CD4-positive, alpha-beta T cell (primary cell): ENCODE measurements at regions not wholly inside any gene's neighbourhood (a gene's known extent, or its start where the extent isn't known, plus 50 kb on each side); places are given as distances from the start of the nearest gene placed in this dataset.

Experiments
- ATAC-seq: fragments of 200-7000 bp; cut with Tn5 transposase; one replicate; pipeline ENCODE4 v1.10.0; 2022; ENCODE audit warnings: mild to moderate bottlenecking; ENCODE audit not compliant: poor library complexity
- CTCF ChIA-PET: fragments of 350-600 bp; sonication (Branson Sonifier 250); formaldehyde crosslinking; loops from one replicate; lab custom pipeline; 2021; ENCODE audit warnings: antibody characterized with exemption, inconsistent platforms; lab: Charles Lee
- POLR2A ChIA-PET: fragments of 350-600 bp; sonication (Branson Sonifier 250); formaldehyde crosslinking; loops from one replicate; lab custom pipeline; 2021; ENCODE audit warnings: antibody characterized with exemption, inconsistent platforms; lab: Charles Lee
- DNase-seq, 14 experiments: peaks; one replicate each; pipeline ENCODE4 v3.0.0-alpha.2; 2013 to 2020; ENCODE audit warnings: mixed read lengths in 2 of 14
- H3K27ac ChIP-seq, 2 donors: one replicate each; pipeline versions ENCODE4 v1.5.1 to v1.7.0; 2013; ENCODE audit warnings: low read length in 2 of 2, low read depth in 1 of 2, mild to moderate bottlenecking in 1 of 2
- H3K27me3 ChIP-seq, 2 experiments: 1 replicate in 1 of 2; 2 replicates in 1 of 2; pipeline versions ENCODE4 v1.6.1 to v1.7.0; 2013; ENCODE audit warnings: low read length in 2 of 2, control low read depth in 1 of 2, mild to moderate bottlenecking in 1 of 2, moderate library complexity in 1 of 2; ENCODE audit not compliant: insufficient read depth in 2 of 2, control insufficient read depth in 1 of 2
- H3K36me3 ChIP-seq: one replicate; pipeline ENCODE4 v1.6.1; 2013; ENCODE audit warnings: low read length, control low read depth; ENCODE audit not compliant: insufficient read depth
- H3K4me1 ChIP-seq: one replicate; pipeline ENCODE4 v1.6.1; 2013; ENCODE audit warnings: low read length, control low read depth; ENCODE audit not compliant: insufficient read depth
- H3K4me3 ChIP-seq: one replicate; pipeline ENCODE4 v1.5.1; 2013; ENCODE audit warnings: mild to moderate bottlenecking, low read length, moderate library complexity
- H3K9me3 ChIP-seq, 2 experiments: 1 replicate in 1 of 2; 2 replicates in 1 of 2; pipeline versions ENCODE4 v1.6.1 to v1.7.0; 2013; ENCODE audit warnings: low read length in 2 of 2, mild to moderate bottlenecking in 2 of 2, control low read depth in 1 of 2, moderate library complexity in 1 of 2; ENCODE audit not compliant: control insufficient read depth in 1 of 2, insufficient read depth in 1 of 2
- H3K27ac Mint-ChIP-seq: one replicate; pipeline ENCODE4 v1.8.0; 2020; ENCODE audit warnings: mixed read lengths
- H3K27me3 Mint-ChIP-seq: one replicate; pipeline ENCODE4 v1.8.0; 2021; ENCODE audit warnings: mixed read lengths
- H3K36me3 Mint-ChIP-seq: one replicate; pipeline ENCODE4 v1.8.0; 2021; ENCODE audit warnings: low read depth, mixed read lengths
- H3K4me1 Mint-ChIP-seq: one replicate; pipeline ENCODE4 v1.8.0; 2021; ENCODE audit warnings: low read depth, mixed read lengths
- H3K4me3 Mint-ChIP-seq: one replicate; pipeline ENCODE4 v1.8.0; 2020; ENCODE audit warnings: mild to moderate bottlenecking, mixed read lengths
- H3K9me3 Mint-ChIP-seq: one replicate; pipeline ENCODE4 v1.8.0; 2020; ENCODE audit warnings: mixed read lengths
- intact Hi-C, 2 experiments: fragments of 100-400 bp; cut with DNase I in 1 of 2; cut with micrococcal nuclease in 1 of 2; formaldehyde crosslinking; loops; one replicate each; pipeline versions ENCODE4 v1.15.1 to v1.9.0; 2023 to 2025; cut with DNase I, micrococcal nuclease
- TF ChIP-seq, protein P1 (sequence below): fragments of 200-600 bp; IDR thresholded peaks from one replicate; pipeline ENCODE4 v1.8.0; 2022; ENCODE audit warnings: antibody characterized with exemption, mild to moderate bottlenecking

DNA sequence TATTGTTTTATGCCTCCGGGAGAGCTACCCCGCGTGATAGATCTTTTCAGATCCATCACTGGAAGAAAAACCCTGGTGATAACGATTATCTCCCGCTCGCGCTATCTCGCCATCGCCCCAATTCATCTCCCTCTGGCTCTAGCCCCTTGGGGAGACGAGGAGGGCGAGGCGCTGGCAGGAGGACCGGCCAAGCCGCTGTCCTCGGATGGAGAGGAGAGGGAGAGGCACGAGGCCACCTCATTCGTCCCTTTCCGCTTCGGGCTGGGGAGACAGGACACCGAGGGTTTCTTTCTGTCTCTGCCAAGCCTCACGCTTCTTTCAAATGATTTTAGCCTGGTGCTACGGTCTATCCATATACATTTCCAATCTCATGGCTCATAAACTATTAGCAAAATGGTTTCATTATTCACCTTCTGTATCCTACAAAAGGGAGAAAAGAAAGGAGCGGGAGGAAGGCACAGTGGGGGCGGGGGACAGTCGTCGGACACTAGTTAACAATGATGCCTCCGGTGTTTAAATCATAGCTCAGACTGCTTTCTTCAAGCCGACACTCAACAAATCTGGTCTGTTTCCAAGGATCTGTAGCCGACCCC, 415.0 kb upstream of the ESRRG start:
- DNase-seq, result no peak
- TF ChIP-seq, protein P1, sequence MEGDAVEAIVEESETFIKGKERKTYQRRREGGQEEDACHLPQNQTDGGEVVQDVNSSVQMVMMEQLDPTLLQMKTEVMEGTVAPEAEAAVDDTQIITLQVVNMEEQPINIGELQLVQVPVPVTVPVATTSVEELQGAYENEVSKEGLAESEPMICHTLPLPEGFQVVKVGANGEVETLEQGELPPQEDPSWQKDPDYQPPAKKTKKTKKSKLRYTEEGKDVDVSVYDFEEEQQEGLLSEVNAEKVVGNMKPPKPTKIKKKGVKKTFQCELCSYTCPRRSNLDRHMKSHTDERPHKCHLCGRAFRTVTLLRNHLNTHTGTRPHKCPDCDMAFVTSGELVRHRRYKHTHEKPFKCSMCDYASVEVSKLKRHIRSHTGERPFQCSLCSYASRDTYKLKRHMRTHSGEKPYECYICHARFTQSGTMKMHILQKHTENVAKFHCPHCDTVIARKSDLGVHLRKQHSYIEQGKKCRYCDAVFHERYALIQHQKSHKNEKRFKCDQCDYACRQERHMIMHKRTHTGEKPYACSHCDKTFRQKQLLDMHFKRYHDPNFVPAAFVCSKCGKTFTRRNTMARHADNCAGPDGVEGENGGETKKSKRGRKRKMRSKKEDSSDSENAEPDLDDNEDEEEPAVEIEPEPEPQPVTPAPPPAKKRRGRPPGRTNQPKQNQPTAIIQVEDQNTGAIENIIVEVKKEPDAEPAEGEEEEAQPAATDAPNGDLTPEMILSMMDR, result no peak
- no peaks in the 10 kb centered on the region for H3K4me1 ChIP-seq
- no peak overlapping the region for H3K4me3 Mint-ChIP-seq
- no peak overlapping the region for H3K27ac ChIP-seq
- H3K4me1 Mint-ChIP-seq, result no peaks in the 10 kb centered on the region
- H3K27me3 Mint-ChIP-seq, result peaks cover 74% of the 10 kb centered on the region
- H3K9me3 Mint-ChIP-seq, result no peaks in the 10 kb centered on the region
- peaks cover 57 to 81% of the 10 kb centered on the region in 2 experiments for H3K27me3 ChIP-seq
- peaks cover 0 to 58% of the 10 kb centered on the region in 2 experiments for H3K9me3 ChIP-seq
- no peak overlapping the region for H3K27ac Mint-ChIP-seq
- intact Hi-C loops, result no loop called here
- POLR2A ChIA-PET, result no interaction called here
- H3K36me3 ChIP-seq, result no peaks in the 10 kb centered on the region
- no peak overlapping the region for H3K4me3 ChIP-seq
- ATAC-seq, result no peak
- H3K36me3 Mint-ChIP-seq, result no peaks in the 10 kb centered on the region
- CTCF ChIA-PET, result no interaction called here

DNA sequence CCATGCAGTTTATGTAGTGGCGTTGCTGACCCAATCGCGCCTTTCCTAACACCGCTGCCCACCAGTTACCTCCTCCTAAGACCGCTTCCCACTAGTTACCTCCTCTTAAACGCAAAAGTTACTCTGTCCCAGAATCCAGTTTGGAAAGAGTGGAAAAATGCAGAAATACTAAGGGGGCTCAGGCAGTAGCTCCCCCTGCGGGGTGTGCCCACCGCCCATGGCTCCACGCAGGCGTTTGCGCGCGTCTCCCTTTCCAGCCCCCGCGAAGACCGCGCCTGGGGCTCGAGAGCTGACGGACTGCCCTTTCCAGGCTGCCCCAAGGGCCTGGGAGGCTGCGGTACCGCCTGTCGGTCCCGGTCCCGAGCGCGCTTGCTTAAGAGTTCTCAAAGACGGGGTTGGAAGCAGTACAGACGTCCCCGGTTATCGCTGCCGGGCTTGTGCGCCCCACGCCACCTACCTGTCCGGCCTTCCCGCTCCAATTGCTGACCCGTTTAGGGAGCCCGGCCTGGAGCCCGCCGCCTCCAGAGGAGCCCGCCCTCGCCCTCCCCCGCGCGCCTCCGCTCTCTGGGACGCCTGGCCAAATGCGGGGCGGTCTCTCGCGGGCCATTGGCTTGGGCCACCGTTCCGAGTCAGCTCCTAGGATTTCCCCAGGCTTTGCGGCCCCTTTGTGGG, 414.1 kb upstream of the ESRRG start:
- no peaks in the 10 kb centered on the region for H3K36me3 ChIP-seq
- intact Hi-C loops, result no loop called here
- no peak overlapping the region for H3K4me3 Mint-ChIP-seq
- H3K4me3 ChIP-seq, result no peak overlapping the region
- no peak for DNase-seq
- H3K9me3 Mint-ChIP-seq, result no peaks in the 10 kb centered on the region
- CTCF ChIA-PET, result no interaction called here
- no peak overlapping the region for H3K27ac Mint-ChIP-seq
- H3K9me3 ChIP-seq, result peaks cover 0 to 64% of the 10 kb centered on the region in 2 experiments
- no peaks in the 10 kb centered on the region for H3K4me1 ChIP-seq
- TF ChIP-seq, protein P1, result no peak
- peaks cover 81% of the 10 kb centered on the region for H3K27me3 Mint-ChIP-seq
- no peaks in the 10 kb centered on the region for H3K36me3 Mint-ChIP-seq
- H3K4me1 Mint-ChIP-seq, result no peaks in the 10 kb centered on the region
- ATAC-seq, result no peak
- POLR2A ChIA-PET, result no interaction called here
- H3K27ac ChIP-seq, result no peak overlapping the region
- peaks cover 60 to 84% of the 10 kb centered on the region in 2 experiments for H3K27me3 ChIP-seq

DNA sequence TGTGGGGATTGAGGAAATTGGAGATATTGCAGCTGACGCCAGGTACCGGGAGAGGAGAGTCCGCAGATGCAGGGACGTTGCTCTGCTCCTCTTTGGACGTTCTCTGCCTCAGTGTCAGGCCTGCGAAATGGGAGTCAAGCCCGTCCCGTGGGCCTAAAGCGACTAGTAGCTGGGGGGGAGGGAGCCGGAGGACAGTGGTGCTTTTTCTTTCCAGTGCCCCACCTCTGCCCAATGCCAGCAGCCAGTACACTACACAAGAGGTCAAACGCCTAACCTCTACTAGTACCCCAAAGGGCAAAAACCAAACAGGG, 413.6 kb upstream of the ESRRG start:
- H3K9me3 ChIP-seq, result peaks cover 0 to 64% of the 10 kb centered on the region in 2 experiments
- no peak overlapping the region for H3K4me3 ChIP-seq
- no peak overlapping the region for H3K27ac Mint-ChIP-seq
- ChIA-PET POLR2A (no interaction called here), CTCF (no interaction called here)
- ATAC-seq (no peak), DNase-seq (no peak)
- no peaks in the 10 kb centered on the region for H3K9me3 Mint-ChIP-seq
- H3K27me3 ChIP-seq, result peaks cover 62 to 89% of the 10 kb centered on the region in 2 experiments
- H3K4me1 ChIP-seq, result no peaks in the 10 kb centered on the region
- H3K36me3 ChIP-seq, result no peaks in the 10 kb centered on the region
- no peaks in the 10 kb centered on the region for H3K36me3 Mint-ChIP-seq
- TF ChIP-seq, protein P1, result no peak
- peaks cover 86% of the 10 kb centered on the region for H3K27me3 Mint-ChIP-seq
- no peak overlapping the region for H3K4me3 Mint-ChIP-seq
- no peak overlapping the region for H3K27ac ChIP-seq
- intact Hi-C loops, result no loop called here
- no peaks in the 10 kb centered on the region for H3K4me1 Mint-ChIP-seq
